A673 (cell line): ENCODE measurements at regions not wholly inside any gene's neighbourhood (a gene's known extent, or its start where the extent isn't known, plus 50 kb on each side); places are given as distances from the start of the nearest gene placed in this dataset.

Experiments
- BruUV-seq: library from RNA; stranded (reverse); fragments of 400-500 nt; replicated peaks from 2 replicates; lab custom pipeline; 2021; lab: Mats Ljungman, UMichigan
- CTCF ChIA-PET: fragments of 300-600 bp; sonication (Branson Sonifier 250); formaldehyde crosslinking; loops from one replicate; lab custom pipeline; 2022; ENCODE audit warnings: antibody characterized with exemption; lab: Charles Lee
- POLR2A ChIA-PET: fragments of 300-600 bp; sonication (Branson Sonifier 250); formaldehyde crosslinking; loops from one replicate; lab custom pipeline; 2022; ENCODE audit warnings: antibody characterized with exemption; ENCODE audit not compliant: low non-redundant PET; lab: Charles Lee
- DNase-seq: peaks from one replicate; pipeline ENCODE4 v3.0.0-alpha.2; 2015; ENCODE audit warnings: low spot score
- H3K27ac ChIP-seq: fragments of 200-600 bp; sonication (generic); 2 replicates; pipeline ENCODE4 v1.5.1; 2016; ENCODE audit warnings: mixed run types, low read depth, mild to moderate bottlenecking, mixed read lengths, antibody characterized with exemption, low read length; ENCODE audit not compliant: poor library complexity, severe bottlenecking
- H3K27me3 ChIP-seq: fragments of 200-600 bp; sonication (generic); replicated peaks from 2 replicates; pipeline ENCODE4 v1.6.1; 2017; ENCODE audit warnings: mixed run types, low read depth, mild to moderate bottlenecking, mixed read lengths, antibody characterized with exemption, low read length; ENCODE audit not compliant: insufficient read depth, poor library complexity
- H3K36me3 ChIP-seq: fragments of 200-600 bp; sonication (generic); 2 replicates; pipeline ENCODE4 v1.6.1; 2016; ENCODE audit warnings: mixed run types, mild to moderate bottlenecking, mixed read lengths, antibody characterized with exemption, low read length; ENCODE audit not compliant: insufficient read depth, poor library complexity, severe bottlenecking
- H3K4me1 ChIP-seq: fragments of 200-600 bp; sonication (generic); 2 replicates; pipeline ENCODE4 v1.6.1; 2017; ENCODE audit warnings: mixed run types, mild to moderate bottlenecking, mixed read lengths, antibody characterized with exemption, low read length; ENCODE audit not compliant: insufficient read depth, poor library complexity, severe bottlenecking
- H3K4me3 ChIP-seq: fragments of 200-600 bp; sonication (generic); 2 replicates; pipeline ENCODE4 v1.5.1; 2016; ENCODE audit warnings: low read depth, mixed run types, mild to moderate bottlenecking, mixed read lengths, low read length; ENCODE audit not compliant: poor library complexity, severe bottlenecking
- H3K9me3 ChIP-seq: fragments of 200-600 bp; sonication (generic); 2 replicates; pipeline ENCODE4 v1.6.1; 2016; ENCODE audit warnings: mixed run types, low read depth, mild to moderate bottlenecking, mixed read lengths, antibody characterized with exemption, low read length; ENCODE audit not compliant: poor library complexity, severe bottlenecking
- CTCF ChIP-seq: fragments of 300-800, 200-600 bp; sonication (generic); conservative IDR thresholded peaks from 2 replicates; pipeline ENCODE4 v1.5.1; 2017; ENCODE audit warnings: low read depth, mild to moderate bottlenecking, antibody characterized with exemption, low read length, moderate library complexity, mixed read lengths
- EZH2 ChIP-seq: fragments of 200-600 bp; sonication (generic); IDR thresholded peaks from 2 replicates; pipeline ENCODE4 v1.6.1; 2017; ENCODE audit warnings: borderline replicate concordance, low read depth, mild to moderate bottlenecking, mixed read lengths, antibody characterized with exemption, low read length; ENCODE audit not compliant: poor library complexity, severe bottlenecking
- intact Hi-C: fragments of 100-400 bp; cut with micrococcal nuclease; formaldehyde crosslinking; loops from one replicate; pipeline ENCODE4 v1.10.0; 2022; ENCODE audit not compliant: unreplicated experiment

GRCh38 chr4:134326866-134327265 lies 125.3 kb upstream of the PABPC4L start:
- ChIA-PET POLR2A (no interaction called here), CTCF (no interaction called here)
- Histone ChIP-seq H3K9me3 (no peaks in the 10 kb centered on the region), H3K27ac (no peak overlapping the region), H3K36me3 (no peaks in the 10 kb centered on the region), H3K27me3 (no peaks in the 10 kb centered on the region), H3K4me3 (no peak overlapping the region), H3K4me1 (no peaks in the 10 kb centered on the region)
- no TSS peak for BruUV-seq
- TF ChIP-seq CTCF, result no peak
- no peak for TF ChIP-seq EZH2
- DNase-seq, result no peak
- intact Hi-C loops, result no loop called here

- H3K27me3 ChIP-seq, result no peaks in the 10 kb centered on the region
- ChIA-PET CTCF (no interaction called here), POLR2A (no interaction called here)
- no TSS peak for BruUV-seq
- no peak for DNase-seq
- no peaks in the 10 kb centered on the region for H3K36me3 ChIP-seq
- no peaks in the 10 kb centered on the region for H3K4me1 ChIP-seq
- H3K4me3 ChIP-seq, result no peak overlapping the region
- TF ChIP-seq EZH2 (no peak), CTCF (no peak)
- intact Hi-C loops, result no loop called here
- H3K9me3 ChIP-seq, result no peaks in the 10 kb centered on the region
- no peak overlapping the region for H3K27ac ChIP-seq
These were observed 122.6 kb upstream of the PABPC4L start for GRCh38 chr4:134324179-134324578.

DNA sequence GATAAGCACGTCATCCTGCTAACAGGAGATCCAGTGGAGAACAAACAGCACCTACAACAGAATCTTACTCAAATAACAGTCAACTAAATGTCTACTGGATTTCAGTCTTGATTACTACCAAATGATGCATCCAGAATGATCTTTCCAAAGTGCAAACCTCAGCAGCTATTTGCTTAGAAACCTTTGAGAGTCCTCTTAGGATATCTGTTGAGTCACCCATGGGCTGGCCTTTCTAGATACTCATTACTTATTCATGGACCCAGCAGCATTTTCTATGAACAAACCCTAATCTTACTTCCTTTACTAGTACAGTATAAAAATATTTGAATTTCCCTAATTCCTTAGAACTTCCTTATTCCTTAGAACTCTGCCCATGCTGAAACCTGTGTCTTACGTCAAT lies 118.5 kb upstream of the PABPC4L start:
- ChIA-PET CTCF (no interaction called here), POLR2A (no interaction called here)
- DNase-seq, result peak; percentile 12
- intact Hi-C loops, result no loop called here
- Histone ChIP-seq H3K4me1 (no peaks in the 10 kb centered on the region), H3K9me3 (no peaks in the 10 kb centered on the region), H3K36me3 (no peaks in the 10 kb centered on the region), H3K4me3 (no peak overlapping the region), H3K27me3 (no peaks in the 10 kb centered on the region), H3K27ac (no peak overlapping the region)
- no TSS peak for BruUV-seq
- no peak for TF ChIP-seq CTCF
- TF ChIP-seq EZH2, result no peak
